GM12878 (cell line): ENCODE measurements at regions not wholly inside any gene's neighbourhood (a gene's known extent, or its start where the extent isn't known, plus 50 kb on each side); places are given as distances from the start of the nearest gene placed in this dataset.

Source experiments
- ATAC-seq: fragments of 200-7000 bp; cut with Tn5 transposase; 3 replicates; pipeline ENCODE4 v1.9.1; 2020; ENCODE audit warnings: mild to moderate bottlenecking, moderate library complexity
- BruUV-seq: library from RNA; stranded (reverse); fragments of 400-500 nt; replicated peaks from 2 replicates; lab custom pipeline; 2021; lab: Mats Ljungman, UMichigan
- CTCF ChIA-PET: fragments of 300-600 bp; sonication (Branson Sonifier 250); formaldehyde crosslinking; extraction: SDS; loops from one replicate; lab custom pipeline; 2021; ENCODE audit warnings: inconsistent platforms; lab: Yijun Ruan, JAX
- POLR2A ChIA-PET: fragments of 350-600 bp; formaldehyde crosslinking; extraction: SDS; loops from one replicate; lab custom pipeline; 2021; ENCODE audit warnings: inconsistent platforms; lab: Charles Lee
- RAD21 ChIA-PET: fragments of 300-600 bp; sonication (Branson Sonifier 250); formaldehyde crosslinking; loops from one replicate; lab custom pipeline; 2023; ENCODE audit warnings: antibody characterized with exemption; ENCODE audit not compliant: unreplicated experiment; lab: Charles Lee
- SMC1A ChIA-PET: fragments of 300-600 bp; sonication (Branson Sonifier 250); formaldehyde crosslinking; loops from one replicate; lab custom pipeline; 2023; ENCODE audit not compliant: unreplicated experiment, uncharacterized antibody; lab: Charles Lee
- DNase-seq: peaks from one replicate; pipeline ENCODE4 v3.0.0-alpha.2; 2011; ENCODE audit warnings: low read depth, low spot score
- FAIRE-seq: peaks from 3 replicates; lab custom pipeline; 2011; peaks lifted over from hg19 to GRCh38; lab: Jason Lieb, UNC
- H2AFZ ChIP-seq: 2 replicates; pipeline ENCODE4 v1.6.0; 2011; ENCODE audit warnings: low read depth, low read length, control low read depth; ENCODE audit not compliant: control insufficient read depth
- H3K27ac ChIP-seq: 2 replicates; pipeline ENCODE4 v1.5.1; 2011; ENCODE audit warnings: control low read depth; ENCODE audit not compliant: control insufficient read depth, insufficient read depth
- H3K27me3 ChIP-seq, 2 experiments: replicated peaks in 1 of 2; 2 replicates each; pipeline versions ENCODE4 v1.6.0 to v1.6.1; 2011; ENCODE audit warnings: low read length in 1 of 2; ENCODE audit not compliant: control insufficient read depth in 2 of 2, insufficient read depth in 2 of 2
- H3K36me3 ChIP-seq, 2 experiments: 2 replicates each; pipeline ENCODE4 v1.5.1; 2011; ENCODE audit warnings: low read length in 1 of 2; ENCODE audit not compliant: control insufficient read depth in 2 of 2, insufficient read depth in 2 of 2
- H3K4me1 ChIP-seq: 2 replicates; pipeline ENCODE4 v1.6.1; 2011; ENCODE audit warnings: mild to moderate bottlenecking, low read length, moderate library complexity, mixed read lengths; ENCODE audit not compliant: control insufficient read depth, insufficient read depth
- H3K4me2 ChIP-seq: 2 replicates; pipeline ENCODE4 v1.6.0; 2011; ENCODE audit warnings: control low read depth; ENCODE audit not compliant: control insufficient read depth, insufficient read depth
- H3K4me3 ChIP-seq: fragments of 200-600 bp; sonication (generic); 2 replicates; pipeline ENCODE4 v1.5.1; 2016
- H3K79me2 ChIP-seq: 2 replicates; pipeline ENCODE4 v1.6.0; 2011; ENCODE audit warnings: low read length; ENCODE audit not compliant: control insufficient read depth, insufficient read depth
- H3K9ac ChIP-seq: 2 replicates; pipeline ENCODE4 v1.8.0; 2011; ENCODE audit warnings: low read length, control low read depth, mixed read lengths; ENCODE audit not compliant: control insufficient read depth, insufficient read depth
- H3K9me3 ChIP-seq: replicated peaks from 3 replicates; pipeline ENCODE4 v1.5.1; 2011; ENCODE audit warnings: mild to moderate bottlenecking, low read length; ENCODE audit not compliant: control insufficient read depth, insufficient read depth
- H4K20me1 ChIP-seq: 2 replicates; pipeline ENCODE4 v1.6.0; 2011; ENCODE audit not compliant: control insufficient read depth, insufficient read depth
- CBX5 ChIP-seq: sonication (generic); IDR thresholded peaks from 2 replicates; pipeline ENCODE4 v1.6.1; 2016; ENCODE audit warnings: low read depth, moderate library complexity, mild to moderate bottlenecking, inconsistent platforms
- ESRRA ChIP-seq: IDR thresholded peaks from 2 replicates; pipeline ENCODE4 v1.6.1; 2012; ENCODE audit warnings: mild to moderate bottlenecking, low read length, improper control_type of control experiment
- MEF2B ChIP-seq: fragments of 450-650 bp; IDR thresholded peaks from 2 replicates; pipeline ENCODE4 v1.6.1; 2018; ENCODE audit warnings: mild to moderate bottlenecking, moderate library complexity; ENCODE audit not compliant: partially characterized antibody, poor library complexity, severe bottlenecking
- MYB ChIP-seq: fragments of 150-350 bp; IDR thresholded peaks from 2 replicates; pipeline ENCODE4 v1.6.1; 2014; ENCODE audit warnings: mild to moderate bottlenecking, low read depth, low read length, borderline replicate concordance
- SMAD5 ChIP-seq: IDR thresholded peaks from 2 replicates; pipeline ENCODE4 v1.6.1; 2016; ENCODE audit warnings: antibody characterized with exemption, low read depth
- SREBF1 ChIP-seq: IDR thresholded peaks from 2 replicates; pipeline ENCODE4 v1.6.1; 2012; ENCODE audit warnings: mild to moderate bottlenecking, low read length
- WGBS: methylation state at CpG from one replicate; pipeline ENCODE4 v1.1.6; 2016; ENCODE audit warnings: low lambda C conversion rate; ENCODE audit not compliant: insufficient replicate concordance, insufficient coverage; ENCODE audit errors: missing lambda C conversion rate; 5-methylcytosine and 5-hydroxymethylcytosine counted together
- in situ Hi-C: fragments of 300-500 bp; cut with MboI; formaldehyde crosslinking; loops from 9 replicates; pipeline ENCODE4 v1.14.3; 2018; ENCODE audit warnings: mixed read lengths
- intact Hi-C: fragments of 100-400 bp; cut with micrococcal nuclease; formaldehyde crosslinking; loops from one replicate; pipeline ENCODE4 v1.14.2; 2022; ENCODE audit not compliant: unreplicated experiment
- TF ChIP-seq, protein P1 (sequence below): IDR thresholded peaks from 2 replicates; pipeline ENCODE4 v1.6.1; 2012; ENCODE audit warnings: low read length, inconsistent platforms
- TF ChIP-seq, protein P2 (sequence below): fragments of 450-650 bp; IDR thresholded peaks from 2 replicates; pipeline ENCODE4 v1.6.1; 2016; ENCODE audit warnings: mild to moderate bottlenecking, moderate library complexity, borderline replicate concordance

DNA sequence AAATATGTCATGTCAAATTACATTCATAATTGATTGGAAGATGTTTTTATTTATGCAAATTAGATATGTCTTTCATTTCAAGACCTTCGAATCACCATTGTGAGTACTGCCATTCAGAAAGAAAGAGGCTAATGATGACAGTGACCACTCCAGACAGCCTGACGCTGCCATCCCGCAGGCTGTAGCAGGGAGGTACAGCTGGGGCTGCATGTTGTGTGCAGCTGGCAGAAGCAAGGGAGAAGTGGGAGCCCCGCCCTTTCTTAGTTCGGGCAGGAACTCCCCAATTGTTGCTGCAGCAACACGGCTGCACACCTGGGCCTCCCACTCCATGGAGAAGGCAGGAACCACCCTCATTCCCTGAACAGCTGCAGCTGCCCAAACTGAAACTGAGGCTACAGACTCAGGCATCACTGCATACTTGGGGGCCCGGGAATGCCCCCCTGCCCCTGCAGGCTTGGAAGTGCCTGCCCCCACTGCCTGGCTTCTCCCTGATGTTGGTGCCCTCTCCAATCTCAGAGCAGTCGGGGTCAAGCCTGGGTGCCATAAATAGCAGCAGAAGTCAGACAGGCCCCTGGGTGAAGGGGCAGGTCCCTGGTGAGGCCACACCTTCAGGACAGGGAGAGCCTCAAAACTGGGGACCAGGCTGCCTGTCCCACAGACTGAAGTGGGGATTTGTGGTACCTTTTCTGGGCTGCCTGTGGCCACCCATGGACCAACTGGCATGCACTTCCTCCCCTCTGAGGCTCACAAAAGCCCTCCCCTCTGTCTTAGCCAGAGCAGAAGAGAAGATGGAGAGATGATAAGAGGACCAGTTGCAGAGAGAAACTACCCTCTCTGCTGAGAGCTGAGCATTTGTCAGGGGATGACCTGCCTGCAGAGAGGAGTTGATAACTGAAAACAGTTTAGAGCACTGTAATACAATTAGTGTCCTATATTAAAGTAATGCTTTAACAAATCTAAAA, 964.6 kb downstream of the SI start:
- in situ Hi-C loops = no loop called here
- no peaks in the 10 kb centered on the region for H3K36me3 ChIP-seq
- no peaks in the 10 kb centered on the region for H3K79me2 ChIP-seq
- H3K4me1 ChIP-seq = no peaks in the 10 kb centered on the region
- POLR2A ChIA-PET = no interaction called here
- H3K27me3 ChIP-seq = no peaks in the 10 kb centered on the region
- no peak for TF ChIP-seq ESRRA
- no peak for TF ChIP-seq SMAD5
- no peak for TF ChIP-seq CBX5
- no peak for TF ChIP-seq SREBF1
- TF ChIP-seq MEF2B = no peak
- RAD21 ChIA-PET = no interaction called here
- ATAC-seq (no peak), FAIRE-seq (no peak), DNase-seq (no peak)
- H3K4me2 ChIP-seq = no peak overlapping the region
- 25% methylated on average over 7 of the region's 8 CpGs for WGBS
- H3K9me3 ChIP-seq = no peaks in the 10 kb centered on the region
- no peak overlapping the region for H3K9ac ChIP-seq
- H4K20me1 ChIP-seq = no peaks in the 10 kb centered on the region
- CTCF ChIA-PET = no interaction called here
- intact Hi-C loops = no loop called here
- BruUV-seq = no TSS peak
- SMC1A ChIA-PET = interaction anchor here (0.7 kb wide), 1 partner anchor 668 kb away, joined by 3 read pairs; no protein-coding TSS in a partner anchor
- no peak overlapping the region for H3K4me3 ChIP-seq
- H3K27ac ChIP-seq = no peak overlapping the region
- no peak overlapping the region for H2AFZ ChIP-seq

DNA sequence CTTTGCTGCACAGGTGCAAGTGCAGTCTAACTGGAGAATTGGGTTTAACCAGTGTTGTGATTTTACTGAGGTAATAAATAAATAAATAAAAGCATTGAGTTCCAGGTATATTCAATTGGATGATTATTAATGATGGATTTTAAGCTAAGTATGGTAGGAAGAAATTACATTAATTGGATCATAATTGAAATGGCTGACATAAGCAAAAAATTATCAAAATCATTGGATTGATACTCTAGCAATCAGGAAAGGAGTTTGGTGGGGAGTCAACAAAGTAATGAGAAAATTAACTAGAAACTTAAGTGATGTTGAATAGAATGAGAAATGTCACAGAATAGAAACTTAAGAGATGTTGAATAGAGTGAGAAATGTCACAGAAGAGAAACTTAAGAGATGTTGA, 981.9 kb downstream of the SI start:
- RAD21 ChIA-PET = no interaction called here
- SMC1A ChIA-PET = no interaction called here
- H3K4me2 ChIP-seq = no peak overlapping the region
- DNase-seq (no peak), FAIRE-seq (no peak), ATAC-seq (no peak)
- in situ Hi-C loops = no loop called here
- intact Hi-C loops = no loop called here
- H3K27me3 ChIP-seq = no peaks in the 10 kb centered on the region
- no peaks in the 10 kb centered on the region for H3K36me3 ChIP-seq
- CTCF ChIA-PET = no interaction called here
- H3K79me2 ChIP-seq = no peaks in the 10 kb centered on the region
- no TSS peak for BruUV-seq
- no peak overlapping the region for H3K9ac ChIP-seq
- H2AFZ ChIP-seq = no peak overlapping the region
- H4K20me1 ChIP-seq = no peaks in the 10 kb centered on the region
- H3K4me3 ChIP-seq = no peak overlapping the region
- H3K4me1 ChIP-seq = no peaks in the 10 kb centered on the region
- no peaks in the 10 kb centered on the region for H3K9me3 ChIP-seq
- POLR2A ChIA-PET = no interaction called here
- no peak overlapping the region for H3K27ac ChIP-seq
- TF ChIP-seq, protein P1, sequence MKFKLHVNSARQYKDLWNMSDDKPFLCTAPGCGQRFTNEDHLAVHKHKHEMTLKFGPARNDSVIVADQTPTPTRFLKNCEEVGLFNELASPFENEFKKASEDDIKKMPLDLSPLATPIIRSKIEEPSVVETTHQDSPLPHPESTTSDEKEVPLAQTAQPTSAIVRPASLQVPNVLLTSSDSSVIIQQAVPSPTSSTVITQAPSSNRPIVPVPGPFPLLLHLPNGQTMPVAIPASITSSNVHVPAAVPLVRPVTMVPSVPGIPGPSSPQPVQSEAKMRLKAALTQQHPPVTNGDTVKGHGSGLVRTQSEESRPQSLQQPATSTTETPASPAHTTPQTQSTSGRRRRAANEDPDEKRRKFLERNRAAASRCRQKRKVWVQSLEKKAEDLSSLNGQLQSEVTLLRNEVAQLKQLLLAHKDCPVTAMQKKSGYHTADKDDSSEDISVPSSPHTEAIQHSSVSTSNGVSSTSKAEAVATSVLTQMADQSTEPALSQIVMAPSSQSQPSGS = no peak
- TF ChIP-seq, protein P2, sequence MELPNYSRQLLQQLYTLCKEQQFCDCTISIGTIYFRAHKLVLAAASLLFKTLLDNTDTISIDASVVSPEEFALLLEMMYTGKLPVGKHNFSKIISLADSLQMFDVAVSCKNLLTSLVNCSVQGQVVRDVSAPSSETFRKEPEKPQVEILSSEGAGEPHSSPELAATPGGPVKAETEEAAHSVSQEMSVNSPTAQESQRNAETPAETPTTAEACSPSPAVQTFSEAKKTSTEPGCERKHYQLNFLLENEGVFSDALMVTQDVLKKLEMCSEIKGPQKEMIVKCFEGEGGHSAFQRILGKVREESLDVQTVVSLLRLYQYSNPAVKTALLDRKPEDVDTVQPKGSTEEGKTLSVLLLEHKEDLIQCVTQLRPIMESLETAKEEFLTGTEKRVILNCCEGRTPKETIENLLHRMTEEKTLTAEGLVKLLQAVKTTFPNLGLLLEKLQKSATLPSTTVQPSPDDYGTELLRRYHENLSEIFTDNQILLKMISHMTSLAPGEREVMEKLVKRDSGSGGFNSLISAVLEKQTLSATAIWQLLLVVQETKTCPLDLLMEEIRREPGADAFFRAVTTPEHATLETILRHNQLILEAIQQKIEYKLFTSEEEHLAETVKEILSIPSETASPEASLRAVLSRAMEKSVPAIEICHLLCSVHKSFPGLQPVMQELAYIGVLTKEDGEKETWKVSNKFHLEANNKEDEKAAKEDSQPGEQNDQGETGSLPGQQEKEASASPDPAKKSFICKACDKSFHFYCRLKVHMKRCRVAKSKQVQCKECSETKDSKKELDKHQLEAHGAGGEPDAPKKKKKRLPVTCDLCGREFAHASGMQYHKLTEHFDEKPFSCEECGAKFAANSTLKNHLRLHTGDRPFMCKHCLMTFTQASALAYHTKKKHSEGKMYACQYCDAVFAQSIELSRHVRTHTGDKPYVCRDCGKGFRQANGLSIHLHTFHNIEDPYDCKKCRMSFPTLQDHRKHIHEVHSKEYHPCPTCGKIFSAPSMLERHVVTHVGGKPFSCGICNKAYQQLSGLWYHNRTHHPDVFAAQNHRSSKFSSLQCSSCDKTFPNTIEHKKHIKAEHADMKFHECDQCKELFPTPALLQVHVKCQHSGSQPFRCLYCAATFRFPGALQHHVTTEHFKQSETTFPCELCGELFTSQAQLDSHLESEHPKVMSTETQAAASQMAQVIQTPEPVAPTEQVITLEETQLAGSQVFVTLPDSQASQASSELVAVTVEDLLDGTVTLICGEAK = no peak
- no peak for TF ChIP-seq MYB
